ENCODE measurements at regions not wholly inside any gene's neighbourhood (a gene's known extent, or its start where the extent isn't known, plus 50 kb on each side); places are given as distances from the start of the nearest gene placed in this dataset.
"Not testable (repeated sequence)": the region's sequence is repeated elsewhere in the genome, so short reads cannot be mapped to it uniquely, and the experiment has no call there.

DNA sequence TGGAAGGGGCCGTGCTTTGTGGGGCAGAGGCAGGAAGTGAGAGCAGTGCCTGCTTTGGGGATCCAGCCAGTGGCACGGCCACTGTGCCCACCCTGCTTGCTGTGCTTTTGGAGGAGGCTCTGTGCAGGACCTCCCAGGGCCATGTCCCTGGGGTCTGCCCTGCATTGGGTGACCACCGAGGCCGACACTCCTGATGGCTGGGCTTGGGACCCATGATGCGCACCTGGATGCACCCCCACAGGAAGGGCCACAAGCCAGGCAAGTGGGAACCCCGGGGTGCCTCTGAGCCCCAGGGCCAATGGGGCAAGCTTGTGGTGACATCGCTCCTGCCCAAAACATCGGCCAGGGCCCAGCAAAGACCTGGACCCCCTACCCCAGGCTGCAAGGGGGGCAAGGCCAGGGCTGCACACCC lies 738.6 kb upstream of the GJE1 start:
- H3K27ac Mint-ChIP-seq = no peak overlapping the region
- no peak for TF ChIP-seq CTCF (IDR thresholded peaks at IDR 0.05)
- H3K9me3 Mint-ChIP-seq = no peaks in the 10 kb centered on the region; the same call in 1 of the 2 replicates
- H3K27me3 Mint-ChIP-seq (ENCODE audit: insufficient read depth) = no peaks in the 10 kb centered on the region
- no peak for DNase-seq
- peaks cover 4% of the 10 kb centered on the region; the same call in 1 of the 2 replicates for H3K36me3 Mint-ChIP-seq (ENCODE audit: low read depth)
- peaks cover 6% of the 10 kb centered on the region for H3K4me1 Mint-ChIP-seq (ENCODE audit: low read depth)
- H3K4me3 Mint-ChIP-seq = no peak overlapping the region

DNA sequence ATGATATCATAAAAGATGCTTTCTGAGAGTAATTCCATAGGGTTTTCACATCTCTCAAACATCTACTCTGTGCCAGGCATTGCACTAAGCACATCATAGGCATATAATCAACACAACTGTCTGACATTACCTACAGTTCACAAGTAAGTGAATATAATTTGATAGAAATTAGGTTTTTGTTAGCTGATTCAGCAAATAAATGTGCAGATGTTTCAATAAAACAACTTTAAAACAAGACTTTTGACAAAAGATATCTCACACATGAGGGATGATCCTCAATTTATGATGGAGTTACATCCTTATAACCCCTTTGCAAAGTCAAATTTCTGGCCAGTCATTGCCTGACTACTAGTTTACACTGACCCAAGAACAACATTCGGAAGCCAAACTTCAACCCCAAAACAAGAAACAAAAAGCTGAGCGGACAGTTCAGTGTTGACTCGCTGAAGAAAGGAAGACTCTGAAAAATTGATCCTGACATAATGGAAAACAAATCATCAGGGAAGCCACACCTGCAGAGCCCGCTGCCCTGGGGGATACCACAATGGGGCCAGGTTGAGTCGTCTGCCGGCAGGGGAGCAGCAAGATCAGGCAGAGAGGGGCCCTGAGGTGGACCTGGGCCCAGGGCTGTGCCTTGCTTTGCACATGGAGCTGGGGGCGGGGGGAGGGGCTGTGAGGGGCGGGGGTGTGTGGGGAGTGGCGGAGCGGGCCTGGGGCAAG lies 739.2 kb upstream of the GJE1 start:
- Mint-ChIP-seq H3K9me3 (no peaks in the 10 kb centered on the region; the same call in 1 of the 2 replicates), H3K27ac (no peak overlapping the region), H3K27me3 (ENCODE audit: insufficient read depth) (no peaks in the 10 kb centered on the region), H3K4me1 (ENCODE audit: low read depth) (peaks cover under 1% of the 10 kb centered on the region; the same call in 1 of the 2 replicates), H3K4me3 (no peak overlapping the region), H3K36me3 (ENCODE audit: low read depth) (peaks cover 4% of the 10 kb centered on the region; the same call in 1 of the 2 replicates)
- no peak for DNase-seq
- TF ChIP-seq CTCF (IDR thresholded peaks at IDR 0.05) = no peak

DNA sequence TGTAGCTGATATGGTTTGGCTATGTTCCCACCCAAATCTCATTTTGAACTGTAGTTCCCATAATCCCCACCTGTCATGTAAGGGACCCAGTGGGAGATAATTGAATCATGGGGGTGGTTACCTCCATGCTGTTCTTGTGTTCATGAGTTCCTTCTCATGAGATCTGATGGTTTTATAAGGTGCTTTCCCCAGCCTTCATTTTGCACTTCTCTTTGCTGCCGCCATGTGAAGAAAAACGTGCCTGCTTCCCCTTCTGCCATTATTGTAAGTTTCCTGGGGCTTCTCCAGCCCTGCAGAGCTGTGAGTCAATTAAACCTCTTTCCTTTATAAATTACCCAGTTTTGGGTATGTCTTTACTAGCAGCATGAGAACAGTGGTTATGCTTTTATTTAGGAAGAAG lies 741.6 kb upstream of the GJE1 start:
- H3K9me3 Mint-ChIP-seq; H3K4me3 Mint-ChIP-seq; H3K4me1 Mint-ChIP-seq (ENCODE audit: low read depth); DNase-seq; H3K36me3 Mint-ChIP-seq (ENCODE audit: low read depth); H3K27me3 Mint-ChIP-seq (ENCODE audit: insufficient read depth); H3K27ac Mint-ChIP-seq: not testable (repeated sequence)

- Mint-ChIP-seq H3K27ac (no peak overlapping the region), H3K36me3 (ENCODE audit: low read depth) (peaks cover 3% of the 10 kb centered on the region; the same call in 1 of the 2 replicates), H3K27me3 (ENCODE audit: insufficient read depth) (no peaks in the 10 kb centered on the region), H3K4me1 (ENCODE audit: low read depth) (no peaks in the 10 kb centered on the region), H3K9me3 (no peaks in the 10 kb centered on the region; the same call in 1 of the 2 replicates), H3K4me3 (no peak overlapping the region)
- no peak for DNase-seq
- TF ChIP-seq CTCF (IDR thresholded peaks at IDR 0.05) = no peak
Measured at GRCh38 chr6:141388666-141389065, 744.1 kb upstream of the GJE1 start.

- no peak overlapping the region for H3K27ac Mint-ChIP-seq
- H3K4me3 Mint-ChIP-seq = no peak overlapping the region
- TF ChIP-seq CTCF (IDR thresholded peaks at IDR 0.05) = no peak
- H3K9me3 Mint-ChIP-seq = peaks cover 13% of the 10 kb centered on the region; the same call in 1 of the 2 replicates
- H3K27me3 Mint-ChIP-seq (ENCODE audit: insufficient read depth) = no peaks in the 10 kb centered on the region
- DNase-seq = no peak
- no peaks in the 10 kb centered on the region for H3K4me1 Mint-ChIP-seq (ENCODE audit: low read depth)
- peaks cover 4% of the 10 kb centered on the region; the same call in 1 of the 2 replicates for H3K36me3 Mint-ChIP-seq (ENCODE audit: low read depth)
Measured at GRCh38 chr6:141370438-141370837, 762.3 kb upstream of the GJE1 start.

- peaks cover 13% of the 10 kb centered on the region; the same call in 1 of the 2 replicates for H3K9me3 Mint-ChIP-seq
- not testable (repeated sequence) for DNase-seq; H3K4me3 Mint-ChIP-seq; H3K27ac Mint-ChIP-seq; H3K4me1 Mint-ChIP-seq (ENCODE audit: low read depth); H3K27me3 Mint-ChIP-seq (ENCODE audit: insufficient read depth); H3K36me3 Mint-ChIP-seq (ENCODE audit: low read depth)
Measured at GRCh38 chr6:141366796-141367195, 765.9 kb upstream of the GJE1 start.

Measured in HFFc6 (cell line).